Neural cell (in vitro differentiated cells): ENCODE measurements at regions not wholly inside any gene's neighbourhood (a gene's known extent, or its start where the extent isn't known, plus 50 kb on each side); places are given as distances from the start of the nearest gene placed in this dataset.

Experiments used
- MXI1 ChIP-seq: fragments of 450-650 bp; conservative IDR thresholded peaks from 2 replicates; pipeline ENCODE4 v1.6.1; 2014; ENCODE audit warnings: antibody characterized with exemption, mild to moderate bottlenecking; ENCODE audit not compliant: poor library complexity, severe bottlenecking
- POLR2AphosphoS5 ChIP-seq: IDR thresholded peaks from 2 replicates; pipeline ENCODE4 v1.6.1; 2012
- TF ChIP-seq, protein P1 (sequence below): fragments of 450-650 bp; IDR thresholded peaks from 2 replicates; pipeline ENCODE4 v1.5.1; 2014; ENCODE audit warnings: antibody characterized with exemption, mild to moderate bottlenecking, moderate library complexity; ENCODE audit not compliant: poor library complexity, severe bottlenecking

DNA sequence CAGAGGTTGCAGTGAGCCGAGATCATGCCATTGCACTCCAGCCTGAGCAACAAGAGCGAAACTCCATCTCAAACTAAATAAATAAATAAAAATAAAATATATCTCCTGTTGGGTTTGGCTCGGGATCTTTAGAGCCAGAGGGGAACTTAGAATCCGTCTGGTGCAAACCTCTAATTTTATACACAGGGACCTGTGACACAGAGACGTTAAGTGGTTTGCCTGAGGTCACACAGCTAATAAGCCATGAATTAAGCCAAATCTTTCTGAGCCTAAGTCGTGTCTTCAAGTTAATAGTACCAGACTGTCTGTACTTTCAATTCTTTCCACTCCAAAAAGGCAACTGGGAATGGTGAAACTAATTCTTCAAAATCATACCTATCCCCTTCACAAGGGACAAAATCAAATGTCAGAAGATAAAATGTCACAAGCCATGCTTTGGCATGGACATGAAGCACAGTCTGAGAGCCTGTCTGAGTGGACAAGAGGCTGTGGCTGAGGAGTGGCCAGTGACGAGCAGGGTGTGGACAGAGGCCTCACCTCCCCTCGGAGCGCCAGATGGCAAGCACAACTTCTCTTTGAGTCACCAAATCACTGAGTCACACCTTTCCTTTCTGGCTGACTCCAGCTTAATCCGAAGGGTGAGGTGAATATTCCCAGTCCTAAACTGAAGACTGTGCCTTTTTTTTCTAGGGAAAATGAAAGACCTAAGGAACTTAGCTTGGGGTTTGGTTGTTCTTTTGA, 177.4 kb downstream of the TFAP2A start:
- TF ChIP-seq, protein P1, sequence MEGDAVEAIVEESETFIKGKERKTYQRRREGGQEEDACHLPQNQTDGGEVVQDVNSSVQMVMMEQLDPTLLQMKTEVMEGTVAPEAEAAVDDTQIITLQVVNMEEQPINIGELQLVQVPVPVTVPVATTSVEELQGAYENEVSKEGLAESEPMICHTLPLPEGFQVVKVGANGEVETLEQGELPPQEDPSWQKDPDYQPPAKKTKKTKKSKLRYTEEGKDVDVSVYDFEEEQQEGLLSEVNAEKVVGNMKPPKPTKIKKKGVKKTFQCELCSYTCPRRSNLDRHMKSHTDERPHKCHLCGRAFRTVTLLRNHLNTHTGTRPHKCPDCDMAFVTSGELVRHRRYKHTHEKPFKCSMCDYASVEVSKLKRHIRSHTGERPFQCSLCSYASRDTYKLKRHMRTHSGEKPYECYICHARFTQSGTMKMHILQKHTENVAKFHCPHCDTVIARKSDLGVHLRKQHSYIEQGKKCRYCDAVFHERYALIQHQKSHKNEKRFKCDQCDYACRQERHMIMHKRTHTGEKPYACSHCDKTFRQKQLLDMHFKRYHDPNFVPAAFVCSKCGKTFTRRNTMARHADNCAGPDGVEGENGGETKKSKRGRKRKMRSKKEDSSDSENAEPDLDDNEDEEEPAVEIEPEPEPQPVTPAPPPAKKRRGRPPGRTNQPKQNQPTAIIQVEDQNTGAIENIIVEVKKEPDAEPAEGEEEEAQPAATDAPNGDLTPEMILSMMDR = no peak
- TF ChIP-seq POLR2AphosphoS5 (no peak), MXI1 (no peak)
